Mesodermal cell (in vitro differentiated cells): ENCODE measurements at regions not wholly inside any gene's neighbourhood (a gene's known extent, or its start where the extent isn't known, plus 50 kb on each side); places are given as distances from the start of the nearest gene placed in this dataset.
"Not testable (repeated sequence)": the region's sequence is repeated elsewhere in the genome, so short reads cannot be mapped to it uniquely, and the experiment has no call there.

Experiments
- H3K27ac ChIP-seq: 2 replicates; pipeline ENCODE4 v1.7.0; 2013; ENCODE audit warnings: mild to moderate bottlenecking, low read depth, low read length, moderate library complexity; ENCODE audit not compliant: severe bottlenecking
- H3K36me3 ChIP-seq: 2 replicates; pipeline ENCODE4 v1.7.1; 2013; ENCODE audit warnings: mild to moderate bottlenecking, low read length, moderate library complexity; ENCODE audit not compliant: control insufficient read depth, insufficient read depth
- H3K4me1 ChIP-seq: one replicate; pipeline ENCODE4 v1.7.1; 2013; ENCODE audit warnings: mild to moderate bottlenecking, low read length; ENCODE audit not compliant: insufficient read depth, control insufficient read depth, poor library complexity, severe bottlenecking
- H3K4me3 ChIP-seq: 2 replicates; pipeline ENCODE4 v1.7.0; 2013; ENCODE audit warnings: low read length, control low read depth, mild to moderate bottlenecking; ENCODE audit not compliant: insufficient read depth, poor library complexity, severe bottlenecking; ENCODE audit errors: extremely low read depth
- H3K9me3 ChIP-seq: 2 replicates; pipeline ENCODE4 v1.7.1; 2013; ENCODE audit warnings: mild to moderate bottlenecking, low read length, moderate library complexity; ENCODE audit not compliant: control insufficient read depth
- WGBS, 2 experiments: methylation state at CpG; one replicate each; pipeline ENCODE4 v1.1.5; 2013; ENCODE audit warnings: missing lambda C conversion rate in 2 of 2; ENCODE audit not compliant: insufficient coverage in 2 of 2; 5-methylcytosine and 5-hydroxymethylcytosine counted together

DNA sequence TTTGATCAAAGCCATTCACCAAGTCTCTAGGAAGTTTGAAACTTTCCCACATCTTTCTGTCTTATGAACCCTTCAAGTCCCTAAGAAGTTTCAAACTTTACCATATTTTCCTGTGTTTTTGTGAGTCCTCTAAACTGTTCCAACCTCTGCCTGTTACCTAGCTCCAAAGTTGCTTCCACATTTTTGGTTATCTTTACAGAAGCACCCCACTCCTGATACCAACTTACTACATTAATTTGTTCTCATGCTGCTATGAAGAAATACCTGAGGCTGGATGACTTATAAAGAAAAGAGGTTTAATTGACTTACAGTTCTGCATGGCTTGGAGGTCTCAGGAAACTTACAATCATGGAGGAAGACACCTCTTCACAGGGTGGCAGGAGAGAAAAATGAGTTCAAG lies 961.6 kb downstream of the LTN1 start:
- H3K4me1 ChIP-seq, H3K36me3 ChIP-seq, H3K4me3 ChIP-seq, H3K27ac ChIP-seq: not testable (repeated sequence)
- peaks cover 14% of the 10 kb centered on the region for H3K9me3 ChIP-seq

DNA sequence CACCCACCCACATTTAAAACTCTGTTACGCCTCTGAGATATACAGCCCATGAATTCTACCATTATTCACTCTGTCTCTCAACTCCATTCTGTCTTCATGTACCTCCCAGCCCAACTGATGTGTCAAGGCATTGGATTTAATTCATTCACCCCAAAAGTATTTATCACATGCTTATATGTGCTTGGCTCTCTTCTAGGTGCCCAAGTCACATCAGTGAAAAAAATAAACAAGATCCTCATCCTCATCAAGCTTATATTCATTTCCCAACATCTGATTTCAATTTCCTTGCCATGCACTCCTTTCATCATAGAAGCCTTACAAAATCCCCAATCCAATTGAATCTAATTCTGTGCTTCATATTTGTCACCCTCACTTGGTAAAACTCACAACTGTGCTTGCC lies 967.6 kb downstream of the LTN1 start:
- no peaks in the 10 kb centered on the region for H3K36me3 ChIP-seq
- H3K9me3 ChIP-seq, result peaks cover 4% of the 10 kb centered on the region
- H3K4me3 ChIP-seq, result no peak overlapping the region
- no peak overlapping the region for H3K27ac ChIP-seq
- 90 to 100% methylated on average over 1 of the region's 1 CpG for WGBS, 2 experiments
- no peaks in the 10 kb centered on the region for H3K4me1 ChIP-seq

DNA sequence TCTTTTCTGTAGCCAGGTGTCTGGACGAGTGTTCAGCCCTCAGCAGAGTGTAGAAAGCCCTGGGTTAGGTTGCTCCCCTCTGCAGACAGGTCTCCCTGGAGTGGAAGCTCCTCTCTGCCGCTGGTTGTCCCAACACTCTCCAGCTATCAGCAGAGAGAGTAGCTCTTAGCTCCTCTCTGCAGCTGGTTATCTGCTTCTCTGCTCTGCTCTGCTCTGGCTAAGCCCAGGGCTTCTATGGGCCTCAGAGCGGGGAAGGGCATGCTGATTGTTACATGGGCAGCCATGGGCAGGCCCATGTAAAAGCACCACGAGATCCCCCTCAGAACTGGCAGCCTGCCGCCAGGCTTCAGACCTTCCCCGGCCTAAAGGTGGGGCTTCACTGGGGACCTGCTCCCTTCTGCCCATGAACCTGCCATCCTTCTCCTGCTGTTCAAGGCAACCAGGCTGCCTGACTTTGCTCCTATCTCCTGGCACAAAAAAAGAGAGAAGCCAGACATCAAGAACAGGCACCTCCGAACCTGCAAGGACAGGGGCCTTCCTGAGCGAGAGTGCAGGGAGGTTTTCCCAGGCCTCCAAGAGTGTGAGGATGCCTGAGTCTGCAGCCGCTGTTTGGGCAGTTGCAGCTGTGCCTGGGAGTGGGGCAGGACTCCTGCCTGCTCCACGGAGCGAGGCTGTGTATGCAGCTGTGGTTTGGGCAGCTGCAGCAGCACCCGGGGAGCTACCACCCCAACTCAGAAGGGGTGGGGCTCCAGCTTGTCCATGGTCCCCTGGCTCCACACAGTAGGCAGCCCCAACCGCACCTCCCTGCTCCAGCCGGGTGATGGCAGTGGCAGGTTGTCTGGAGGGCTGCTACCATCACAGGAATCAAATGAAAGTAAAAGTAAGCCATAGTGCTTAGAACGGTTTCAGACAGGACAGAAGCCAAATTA lies 973.7 kb downstream of the LTN1 start:
- Histone ChIP-seq H3K36me3 (no peaks in the 10 kb centered on the region), H3K4me1 (no peaks in the 10 kb centered on the region), H3K4me3 (no peak overlapping the region), H3K27ac (no peak overlapping the region), H3K9me3 (no peaks in the 10 kb centered on the region)
- WGBS, 2 experiments, result 85 to 90% methylated on average over 10 to 13 of the region's 15 CpGs

DNA sequence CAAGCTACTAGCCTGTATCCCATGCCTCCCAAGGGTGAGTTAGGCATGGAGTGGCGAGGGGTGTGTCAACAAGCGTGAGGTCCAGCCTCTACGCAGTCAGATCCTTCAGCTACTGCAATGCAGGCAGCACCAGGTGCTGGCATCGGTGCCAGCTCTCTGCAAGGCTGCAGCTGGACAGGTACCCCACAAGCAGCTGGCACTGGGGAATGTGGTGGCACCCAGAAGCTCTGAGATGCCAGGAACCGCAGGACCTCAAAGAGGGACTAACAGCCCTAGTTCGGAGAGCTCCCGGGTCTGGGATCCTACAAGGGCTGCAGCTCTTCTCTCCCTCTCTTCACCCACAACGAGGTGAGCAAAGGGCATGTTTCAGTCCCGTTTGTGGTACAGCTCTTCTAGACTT lies 974.5 kb downstream of the LTN1 start:
- Histone ChIP-seq H3K4me3 (no peak overlapping the region), H3K36me3 (no peaks in the 10 kb centered on the region), H3K9me3 (no peaks in the 10 kb centered on the region), H3K27ac (no peak overlapping the region), H3K4me1 (no peaks in the 10 kb centered on the region)
- 87 to 91% methylated on average over 6 to 9 of the region's 9 CpGs for WGBS, 2 experiments

DNA sequence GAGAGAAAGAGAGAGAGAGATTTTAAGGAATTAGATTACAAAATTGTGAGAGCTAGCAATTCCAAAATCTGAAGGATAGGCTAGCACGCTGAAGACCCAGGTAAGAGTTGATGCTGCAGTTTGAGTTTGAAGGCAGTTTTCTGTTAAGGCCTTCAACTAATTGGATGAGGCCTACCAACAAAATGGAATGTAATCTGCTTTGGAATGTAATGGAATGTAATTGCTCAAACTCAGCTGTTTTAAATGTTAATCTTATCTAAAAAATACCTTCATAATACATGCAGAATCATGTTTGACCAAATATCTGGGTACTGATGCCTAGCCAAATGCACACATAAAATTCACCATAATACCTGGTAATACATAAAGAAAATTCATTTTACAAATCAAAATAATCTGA lies 976.1 kb downstream of the LTN1 start:
- H3K9me3 ChIP-seq, result no peaks in the 10 kb centered on the region
- WGBS, 2 experiments, result 91 to 100% methylated on average over 1 of the region's 1 CpG
- H3K36me3 ChIP-seq, result no peaks in the 10 kb centered on the region
- no peaks in the 10 kb centered on the region for H3K4me1 ChIP-seq
- H3K27ac ChIP-seq, result no peak overlapping the region
- no peak overlapping the region for H3K4me3 ChIP-seq

DNA sequence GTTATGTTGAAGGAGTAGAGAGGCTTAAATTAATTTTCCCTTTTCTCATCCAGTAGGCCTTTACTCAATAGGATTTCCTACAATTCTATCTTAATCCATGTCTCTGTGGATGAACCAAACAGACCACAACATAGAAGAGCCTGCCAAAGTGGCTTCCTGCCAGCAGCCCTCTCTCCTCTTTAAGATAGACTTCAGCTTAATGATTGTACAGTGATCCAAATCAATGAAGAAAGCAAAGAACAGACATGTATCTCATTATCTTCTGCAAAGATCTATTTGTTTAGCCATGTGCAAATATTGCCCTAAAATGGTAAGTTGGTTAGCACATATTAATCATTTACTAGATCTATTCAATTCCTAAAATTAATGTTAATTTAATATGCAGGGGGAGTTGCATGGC lies 979.6 kb downstream of the LTN1 start:
- H3K9me3 ChIP-seq, H3K36me3 ChIP-seq, H3K4me1 ChIP-seq, H3K4me3 ChIP-seq, H3K27ac ChIP-seq: not testable (repeated sequence)

DNA sequence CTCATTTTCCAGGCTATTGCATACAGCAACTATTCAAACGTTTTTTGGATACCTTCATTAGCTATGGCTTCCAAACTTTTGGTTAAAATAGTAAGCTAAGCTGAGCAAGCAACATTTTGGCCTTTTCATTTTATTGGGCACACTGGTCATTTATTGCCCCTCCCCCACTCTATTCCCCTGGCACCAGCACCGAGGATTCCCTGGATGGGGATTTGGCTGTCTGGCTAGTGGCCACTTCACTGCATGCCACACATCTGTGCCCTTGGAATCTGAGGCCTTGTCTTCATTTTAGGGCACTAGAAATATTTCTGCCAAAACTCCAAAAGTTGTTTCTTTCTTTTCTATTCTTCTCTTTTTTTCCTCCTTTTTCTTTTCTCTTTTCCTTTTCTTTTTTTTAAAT lies 980.7 kb downstream of the LTN1 start:
- not testable (repeated sequence) for H3K4me1 ChIP-seq, H3K36me3 ChIP-seq, H3K27ac ChIP-seq, H3K4me3 ChIP-seq, H3K9me3 ChIP-seq
- 80% methylated on average over 1 of the region's 2 CpGs; no CpG with 5 or more reads in 1 of the 2 experiments for WGBS, 2 experiments

DNA sequence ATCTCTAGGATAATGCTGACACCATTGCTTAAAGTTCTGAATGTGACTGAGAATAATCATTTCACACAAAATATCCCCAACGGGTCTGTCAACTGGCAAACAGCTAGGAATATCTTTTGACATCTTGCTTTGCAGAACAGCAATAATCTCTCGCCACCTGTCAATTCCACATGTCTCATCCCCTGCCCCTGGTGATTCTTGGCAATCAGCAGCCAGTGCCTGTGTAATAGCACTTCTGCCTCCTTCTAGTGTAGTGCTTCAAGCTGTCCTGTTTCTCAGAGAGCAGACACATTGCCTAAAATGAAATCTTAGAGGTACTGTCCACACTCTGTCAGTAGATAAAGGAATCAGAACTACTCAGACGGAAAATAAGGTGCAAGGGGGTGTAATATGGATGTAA lies 984.4 kb downstream of the LTN1 start:
- H3K36me3 ChIP-seq, H3K9me3 ChIP-seq, H3K4me3 ChIP-seq, H3K4me1 ChIP-seq, H3K27ac ChIP-seq: not testable (repeated sequence)
- 87 to 95% methylated on average over 2 of the region's 3 CpGs for WGBS, 2 experiments

DNA sequence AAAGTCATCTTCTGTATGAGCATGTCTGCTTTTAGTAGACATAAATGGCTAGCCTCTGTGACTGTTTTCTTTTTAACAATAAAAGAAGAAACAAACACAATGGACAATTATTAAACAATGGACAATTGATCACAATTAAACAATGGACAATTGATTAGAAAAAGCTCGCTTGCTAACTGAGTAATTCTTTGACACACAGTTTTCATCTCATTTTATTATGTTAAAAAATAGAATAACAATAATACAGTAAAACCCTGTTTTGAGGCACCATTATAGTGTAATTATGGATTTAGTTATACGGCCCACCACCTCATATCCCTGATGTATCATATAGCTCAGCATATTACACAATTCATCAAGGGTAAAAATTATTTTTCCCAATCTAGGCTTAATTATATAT lies 989.0 kb downstream of the LTN1 start:
- not testable (repeated sequence) for H3K36me3 ChIP-seq, H3K9me3 ChIP-seq, H3K4me1 ChIP-seq, H3K4me3 ChIP-seq, H3K27ac ChIP-seq
- no CpG with 5 or more reads among the region's 2 CpGs for WGBS, 2 experiments

DNA sequence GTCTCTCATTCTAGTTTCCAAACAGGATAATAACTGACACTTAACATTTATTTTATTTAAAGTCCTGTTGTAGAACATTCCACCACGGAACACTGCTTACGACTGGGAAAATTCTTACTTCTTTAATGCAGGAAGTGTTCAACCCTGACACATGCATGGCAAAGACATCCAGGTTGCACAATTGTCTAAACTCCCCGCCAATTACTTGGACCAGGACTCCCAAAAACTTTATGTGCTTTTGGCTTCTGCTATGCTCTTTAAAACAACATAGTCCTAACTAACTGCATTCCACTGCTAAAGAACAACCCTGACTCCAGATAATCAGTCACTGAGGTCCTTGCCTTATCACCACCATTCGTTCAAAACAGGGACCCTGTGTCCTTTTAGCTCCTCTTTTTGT lies 995.8 kb downstream of the LTN1 start:
- not testable (repeated sequence) for H3K27ac ChIP-seq, H3K4me1 ChIP-seq, H3K36me3 ChIP-seq, H3K4me3 ChIP-seq, H3K9me3 ChIP-seq
- WGBS, 2 experiments, result 90 to 94% methylated on average over 3 to 4 of the region's 4 CpGs

DNA sequence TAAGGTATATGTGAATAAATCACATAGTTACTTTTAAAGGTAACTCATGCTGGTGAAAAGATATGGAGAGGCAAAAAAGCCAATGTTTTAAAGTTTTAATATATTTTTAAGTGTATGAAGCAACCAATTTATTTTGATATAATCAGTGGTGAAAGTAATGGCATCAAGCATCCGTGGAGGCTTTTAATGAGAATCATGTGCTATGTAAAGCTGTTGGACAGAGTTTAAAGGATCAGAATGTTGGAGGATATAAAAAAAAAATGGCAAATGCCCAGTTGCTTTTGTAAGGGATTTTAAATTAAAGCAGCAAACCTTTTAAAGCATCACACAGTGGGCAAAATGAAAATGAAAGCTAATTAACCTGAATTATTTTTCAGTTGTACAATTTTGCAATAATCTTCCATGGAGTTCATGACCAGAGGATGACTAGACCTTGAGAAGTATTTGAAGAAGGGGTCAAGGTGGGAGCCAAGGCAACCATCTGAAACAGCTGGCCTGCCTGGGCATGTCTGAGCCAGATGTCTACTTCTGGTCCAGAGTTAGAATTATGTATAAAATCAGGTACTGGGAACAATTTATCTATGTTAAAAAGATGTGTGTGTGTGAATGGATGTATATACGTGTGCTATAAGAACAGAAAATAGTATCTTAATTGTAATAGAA lies 1007.9 kb downstream of the LTN1 start:
- 92 to 100% methylated on average over 1 of the region's 2 CpGs for WGBS, 2 experiments
- not testable (repeated sequence) for H3K4me3 ChIP-seq, H3K27ac ChIP-seq, H3K9me3 ChIP-seq, H3K4me1 ChIP-seq, H3K36me3 ChIP-seq
